HG02852 (cell line): ENCODE measurements at regions not wholly inside any gene's neighbourhood (a gene's known extent, or its start where the extent isn't known, plus 50 kb on each side); places are given as distances from the start of the nearest gene placed in this dataset.
A peak's percentile ranks its signal among the peaks of the same experiment; 100 is the strongest.

Source experiments
- ATAC-seq: cut with Tn5 transposase; IDR thresholded peaks from one replicate; pipeline ENCODE4 v1.9.1; 2021; ENCODE audit warnings: mild to moderate bottlenecking, moderate library complexity; ENCODE audit not compliant: unreplicated experiment

GRCh38 chr6:87995461-87995860 is 52.2 kb upstream of the SPACA1 start:
- ATAC-seq = no peak

DNA sequence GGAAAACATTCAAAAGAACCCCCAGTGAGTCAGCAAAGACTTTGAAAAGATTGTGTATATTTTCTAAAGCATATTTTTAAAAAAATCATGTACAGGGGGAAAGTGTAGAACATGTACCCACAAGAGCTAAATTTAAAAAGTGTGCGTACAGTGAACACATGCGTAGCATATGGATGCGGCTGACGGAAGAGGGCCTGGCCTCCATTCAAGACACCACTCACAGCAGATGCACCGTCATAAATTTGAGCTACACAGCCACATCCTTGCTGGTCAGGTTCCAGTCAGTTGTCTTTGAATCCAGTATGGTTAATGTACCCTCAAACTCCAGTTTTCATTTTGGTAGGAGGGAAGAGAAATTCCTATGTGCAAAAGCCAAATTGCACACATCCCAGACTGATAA is 54.3 kb upstream of the SPACA1 start:
- ATAC-seq = no peak

- ATAC-seq = no peak
These were observed 56.8 kb upstream of the SPACA1 start for GRCh38 chr6:87990871-87991270.

DNA sequence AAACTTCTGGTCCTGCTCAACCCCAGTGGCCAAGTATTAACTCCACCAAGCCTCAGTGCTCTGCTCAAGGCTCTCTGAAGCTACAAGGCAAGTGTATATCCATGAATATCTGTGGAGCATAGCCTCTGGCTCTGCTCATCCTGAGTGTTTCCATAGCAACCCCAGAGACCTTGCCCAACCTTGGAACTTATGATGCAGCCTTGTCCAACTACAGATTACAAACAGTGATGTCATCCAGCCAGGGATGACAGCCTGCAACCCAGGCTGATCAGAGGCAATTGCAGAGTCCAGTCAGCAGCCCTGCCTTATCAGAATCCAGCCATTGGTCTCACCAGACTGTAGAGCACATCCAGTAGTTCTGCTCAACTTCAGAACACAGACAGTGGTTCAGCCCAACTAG is 65.5 kb upstream of the SPACA1 start:
- ATAC-seq = no peak

DNA sequence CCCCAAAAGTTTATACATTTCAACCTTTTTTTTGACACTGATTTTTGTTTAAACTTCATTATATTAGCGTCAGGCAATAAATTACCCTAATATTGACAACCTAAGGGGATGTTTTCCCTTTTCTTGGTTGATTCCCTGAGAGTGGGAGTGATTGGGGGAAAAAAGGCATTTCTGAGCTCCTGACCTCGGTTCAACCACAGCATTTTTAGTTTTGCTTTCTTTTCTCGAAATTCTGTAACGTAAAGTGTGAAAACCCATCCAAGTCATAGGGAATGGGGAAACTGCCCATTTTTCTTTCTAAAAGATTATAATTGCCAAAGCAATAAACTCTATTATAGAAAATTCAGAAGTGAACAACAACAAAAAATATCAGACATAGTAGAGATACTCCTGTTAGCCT is 67.9 kb upstream of the SPACA1 start:
- no peak for ATAC-seq

DNA sequence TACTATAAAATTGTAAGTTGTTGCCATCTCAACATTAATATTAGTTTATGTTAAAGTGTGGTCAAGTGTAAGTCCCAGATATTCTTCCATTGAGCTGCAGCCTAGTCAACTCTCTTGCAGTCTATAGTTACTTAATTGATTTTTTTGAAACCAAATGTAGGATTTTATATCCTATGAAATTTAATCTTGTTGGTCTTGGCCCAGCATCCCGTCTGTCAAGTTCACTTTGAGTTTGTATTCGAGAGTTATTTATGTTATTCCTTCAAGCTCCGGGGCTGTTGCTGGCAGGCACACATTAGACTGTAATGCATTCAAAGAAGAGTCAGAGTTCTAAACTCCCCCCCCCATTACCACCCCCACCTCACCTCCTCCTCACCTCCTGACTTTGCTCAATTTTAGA is 71.0 kb upstream of the SPACA1 start:
- no peak for ATAC-seq

- no peak for ATAC-seq
These were observed 72.1 kb upstream of the SPACA1 start for GRCh38 chr6:87975561-87975960.

- no peak for ATAC-seq
These were observed 75.4 kb upstream of the SPACA1 start for GRCh38 chr6:87972279-87972678.

- no peak for ATAC-seq
These were observed 75.9 kb upstream of the SPACA1 start for GRCh38 chr6:87971605-87972262.

DNA sequence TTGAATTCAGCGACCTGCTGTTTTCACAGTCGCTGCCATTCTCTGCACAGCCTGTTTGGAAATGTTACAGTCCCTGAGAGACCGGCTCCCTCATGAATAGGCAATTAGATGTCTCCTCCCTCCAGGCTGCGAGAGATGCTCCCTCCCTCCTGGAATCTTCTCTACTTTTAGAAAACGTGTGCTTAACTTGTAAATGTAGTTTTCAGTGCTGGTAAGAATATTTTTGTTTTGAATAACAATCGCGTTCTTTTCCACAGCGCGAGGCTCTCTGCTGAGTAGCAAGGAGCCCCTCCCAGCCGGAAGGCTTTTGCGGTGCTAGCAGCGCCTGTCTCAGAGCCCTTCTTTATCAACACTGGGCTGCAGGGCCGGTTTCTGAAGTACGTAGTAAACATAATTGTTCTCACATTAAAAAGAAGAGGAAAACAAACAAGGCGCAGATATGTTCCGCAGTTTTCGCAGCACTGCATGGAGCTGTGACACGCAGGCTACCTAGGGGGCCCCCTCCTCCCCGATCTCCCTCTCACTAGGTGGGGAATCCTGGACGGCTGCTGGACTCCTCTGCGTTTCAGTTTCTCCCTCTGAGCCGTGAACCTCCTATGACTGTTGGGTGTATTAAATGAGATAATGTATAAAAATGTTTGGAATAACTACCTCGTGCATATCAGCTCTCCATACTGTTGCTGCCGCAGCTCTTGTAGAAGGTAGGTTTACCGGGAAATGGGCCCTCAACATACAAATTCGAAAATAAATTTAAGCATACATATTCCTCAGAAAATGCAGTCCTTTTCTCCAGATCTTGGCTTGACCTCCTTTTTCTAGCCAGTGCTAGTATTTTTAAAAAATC is 79.0 kb upstream of the SPACA1 start:
- peak; percentile 79 for ATAC-seq

GRCh38 chr6:87965806-87966205 is 81.8 kb upstream of the SPACA1 start:
- no peak for ATAC-seq

DNA sequence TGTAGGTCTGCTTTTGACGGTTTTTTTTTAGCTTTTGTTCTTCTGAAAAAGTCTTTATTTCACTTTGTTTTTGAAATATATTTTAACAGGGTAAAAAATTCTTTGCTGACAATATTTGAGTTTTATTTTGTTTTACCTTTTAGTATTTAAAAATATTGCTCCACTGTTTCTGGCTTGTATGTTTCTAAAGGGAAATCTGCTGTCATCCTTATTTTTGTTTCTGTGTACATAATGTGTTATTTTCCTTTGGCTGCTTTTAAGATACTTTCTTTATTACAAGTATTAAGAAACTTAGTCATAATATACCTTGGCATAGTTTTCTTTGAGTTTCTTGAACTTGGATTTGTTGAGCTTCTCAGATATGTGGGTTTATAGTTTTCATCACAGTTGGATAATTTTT is 88.6 kb upstream of the SPACA1 start:
- ATAC-seq = no peak

GRCh38 chr6:87951751-87952150 is 95.9 kb upstream of the SPACA1 start:
- ATAC-seq = no peak

GRCh38 chr6:87950614-87951013 is 97.0 kb upstream of the SPACA1 start:
- ATAC-seq = no peak

GRCh38 chr6:87949194-87949593 is 98.4 kb upstream of the SPACA1 start:
- ATAC-seq = no peak

GRCh38 chr6:87946669-87947068 is 101.0 kb upstream of the SPACA1 start:
- ATAC-seq = no peak

DNA sequence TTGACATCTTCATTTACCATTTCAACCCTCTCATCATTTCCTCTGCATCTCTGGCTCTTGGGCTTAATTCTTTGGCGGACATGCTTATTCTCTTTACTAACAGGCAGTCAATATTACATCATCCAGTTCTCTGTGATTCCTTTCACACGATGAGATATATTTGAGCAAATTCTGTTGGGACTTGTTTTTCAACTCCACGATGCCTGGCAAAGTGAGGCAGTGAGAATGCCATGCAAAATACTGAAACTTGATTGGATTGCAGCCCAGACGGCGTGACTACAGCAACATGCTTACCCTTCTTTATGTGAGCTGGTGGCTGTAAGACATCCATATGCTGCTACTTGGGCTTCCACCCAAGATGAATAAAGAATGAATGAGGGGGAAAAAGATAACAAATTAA is 101.7 kb upstream of the SPACA1 start:
- ATAC-seq = no peak

DNA sequence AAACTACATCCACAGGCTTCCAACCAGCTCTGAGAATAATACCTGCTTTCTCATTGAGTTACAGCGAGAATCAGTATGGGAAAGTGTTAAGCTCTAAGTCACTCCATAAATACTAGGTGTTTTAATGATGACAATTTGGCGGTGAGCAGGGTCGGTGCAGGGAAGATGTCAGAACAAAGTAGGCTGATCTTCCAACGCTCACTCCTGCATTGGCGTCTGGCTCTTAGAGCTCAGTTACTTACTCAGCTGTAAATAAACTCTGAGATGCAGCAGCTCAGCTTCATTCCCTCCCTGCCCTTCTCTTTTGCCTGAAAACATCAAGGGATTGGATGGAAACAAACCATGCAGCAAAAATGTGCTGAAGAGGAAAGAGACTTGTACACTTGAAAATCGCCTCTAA is 102.5 kb upstream of the SPACA1 start:
- ATAC-seq = no peak

- no peak for ATAC-seq
These were observed 103.1 kb upstream of the SPACA1 start for GRCh38 chr6:87944541-87944954.

GRCh38 chr6:87943191-87943590 is 104.5 kb upstream of the SPACA1 start:
- ATAC-seq = no peak

GRCh38 chr6:87941556-87942358 is 105.9 kb upstream of the SPACA1 start:
- no peak for ATAC-seq

GRCh38 chr6:87939776-87940175 is 107.9 kb upstream of the SPACA1 start:
- no peak for ATAC-seq
